ENCODE measurements at regions not wholly inside any gene's neighbourhood (a gene's known extent, or its start where the extent isn't known, plus 50 kb on each side); places are given as distances from the start of the nearest gene placed in this dataset.

GRCh38 chr15:79373113-79373512 is 59.0 kb upstream of the MINAR1 start:
- H3K4me3 ChIP-seq: no peak overlapping the region
- intact Hi-C loops (cut with DNase I): no loop called here

GRCh38 chr15:79373728-79374127 is 58.4 kb upstream of the MINAR1 start:
- Histone ChIP-seq H3K4me1 (no peaks in the 10 kb centered on the region), H3K9me3 (no peaks in the 10 kb centered on the region), H3K27ac (no peak overlapping the region), H3K36me3 (no peaks in the 10 kb centered on the region), H3K4me3 (no peak overlapping the region), H3K27me3 (no peaks in the 10 kb centered on the region)
- intact Hi-C loops (cut with DNase I): no loop called here
- no peak for TF ChIP-seq CTCF (IDR thresholded peaks at IDR 0.05)
- DNase-seq (ENCODE audit: low spot score in 2 of 2): no peak

More at GRCh38 chr15:79373113-79373512, 59.0 kb upstream of the MINAR1 start:
- no peaks in the 10 kb centered on the region for H3K9me3 ChIP-seq
- DNase-seq (ENCODE audit: low spot score in 2 of 2): no peak
- H3K27ac ChIP-seq: no peak overlapping the region
- H3K27me3 ChIP-seq: no peaks in the 10 kb centered on the region
- H3K36me3 ChIP-seq: no peaks in the 10 kb centered on the region
- H3K4me1 ChIP-seq: no peaks in the 10 kb centered on the region
- TF ChIP-seq CTCF (IDR thresholded peaks at IDR 0.05): no peak

GRCh38 chr15:79376383-79376782 is 55.8 kb upstream of the MINAR1 start:
- Histone ChIP-seq H3K36me3 (no peaks in the 10 kb centered on the region), H3K27ac (no peak overlapping the region), H3K4me3 (no peak overlapping the region), H3K9me3 (no peaks in the 10 kb centered on the region), H3K27me3 (no peaks in the 10 kb centered on the region), H3K4me1 (no peaks in the 10 kb centered on the region)
- no peak for TF ChIP-seq CTCF (IDR thresholded peaks at IDR 0.05)
- intact Hi-C loops (cut with DNase I): no loop called here
- DNase-seq (ENCODE audit: low spot score in 2 of 2): no peak

- H3K4me3 ChIP-seq: no peak overlapping the region
- DNase-seq (ENCODE audit: low spot score in 2 of 2): no peak
- no peak for TF ChIP-seq CTCF (IDR thresholded peaks at IDR 0.05)
- no peak overlapping the region for H3K27ac ChIP-seq
- no peaks in the 10 kb centered on the region for H3K4me1 ChIP-seq
- no peaks in the 10 kb centered on the region for H3K36me3 ChIP-seq
- H3K27me3 ChIP-seq: no peaks in the 10 kb centered on the region
- intact Hi-C loops (cut with DNase I): no loop called here
- H3K9me3 ChIP-seq: no peaks in the 10 kb centered on the region
These were observed 53.6 kb upstream of the MINAR1 start for GRCh38 chr15:79378394-79379109.

GRCh38 chr15:79380755-79381497 is 51.2 kb upstream of the MINAR1 start:
- TF ChIP-seq CTCF (IDR thresholded peaks at IDR 0.05): peak; percentile 52 to 91 (median 80)
- intact Hi-C loops (cut with DNase I): loop anchor here (2.0 to 5.0 kb wide), 5 partner anchors 51 to 792 kb away; partner anchors contain the start of gene MINAR1
- peak; percentile 19 to 87 for DNase-seq (ENCODE audit: low spot score in 2 of 2)
- Histone ChIP-seq H3K36me3 (no peaks in the 10 kb centered on the region), H3K4me3 (no peak overlapping the region), H3K27ac (no peak overlapping the region), H3K9me3 (no peaks in the 10 kb centered on the region), H3K4me1 (no peaks in the 10 kb centered on the region), H3K27me3 (no peaks in the 10 kb centered on the region)
